Fibroblast of lung (primary cell): ENCODE measurements at regions not wholly inside any gene's neighbourhood (a gene's known extent, or its start where the extent isn't known, plus 50 kb on each side); places are given as distances from the start of the nearest gene placed in this dataset.
A peak's percentile ranks its signal among the peaks of the same experiment; 100 is the strongest.

Experiments used
- DNase-seq, 2 donors: peaks; one replicate each; pipeline versions ENCODE4 v3.0.0 to v3.0.0-alpha.2; 2010; ENCODE audit warnings: low read depth in 2 of 2
- H2AFZ ChIP-seq: 2 replicates; pipeline ENCODE4 v1.5.1; 2012; ENCODE audit warnings: low read length, control low read depth, inconsistent platforms
- H3K27ac ChIP-seq: 2 replicates; pipeline ENCODE4 v1.5.1; 2011; ENCODE audit warnings: low read length, control low read depth; ENCODE audit not compliant: insufficient read depth
- H3K27me3 ChIP-seq: 2 replicates; pipeline ENCODE4 v1.5.1; 2011; ENCODE audit warnings: mild to moderate bottlenecking, low read length; ENCODE audit not compliant: control insufficient read depth, insufficient read depth
- H3K36me3 ChIP-seq: 2 replicates; pipeline ENCODE4 v1.5.1; 2011; ENCODE audit warnings: low read length; ENCODE audit not compliant: control insufficient read depth, insufficient read depth
- H3K4me1 ChIP-seq: 2 replicates; pipeline ENCODE4 v1.5.1; 2011; ENCODE audit warnings: low read length; ENCODE audit not compliant: control insufficient read depth, insufficient read depth; ENCODE audit errors: extremely low read depth
- H3K4me2 ChIP-seq: 2 replicates; pipeline ENCODE4 v1.5.1; 2011; ENCODE audit warnings: low read length, control low read depth; ENCODE audit not compliant: insufficient read depth; ENCODE audit errors: extremely low read depth
- H3K4me3 ChIP-seq, 4 experiments: fragments of 200-600 bp in 1 of 4; sonication (generic) in 1 of 4; replicated peaks in 1 of 4; 2 replicates each; pipeline ENCODE4 v1.5.1; 2011 to 2016; ENCODE audit warnings: low read length in 4 of 4, low read depth in 3 of 4, mild to moderate bottlenecking in 3 of 4, control low read depth in 2 of 4, inconsistent platforms in 1 of 4, mixed read lengths in 1 of 4; ENCODE audit not compliant: insufficient read depth in 1 of 4; ENCODE audit errors: control extremely low read depth in 1 of 4
- H3K79me2 ChIP-seq: 2 replicates; pipeline ENCODE4 v1.5.1; 2012; ENCODE audit warnings: mild to moderate bottlenecking, low read length, inconsistent platforms; ENCODE audit not compliant: control insufficient read depth, insufficient read depth
- H3K9ac ChIP-seq: 2 replicates; pipeline ENCODE4 v1.5.1; 2011; ENCODE audit warnings: mild to moderate bottlenecking, low read length, control low read depth; ENCODE audit not compliant: insufficient read depth
- H3K9me3 ChIP-seq: 2 replicates; pipeline ENCODE4 v1.5.1; 2012; ENCODE audit warnings: low read depth, low read length; ENCODE audit not compliant: control insufficient read depth, insufficient read depth
- H4K20me1 ChIP-seq: 2 replicates; pipeline ENCODE4 v1.5.1; 2011; ENCODE audit warnings: low read length; ENCODE audit not compliant: control insufficient read depth, insufficient read depth; ENCODE audit errors: extremely low read depth
- EZH2 ChIP-seq: IDR thresholded peaks from 2 replicates; pipeline ENCODE4 v1.5.1; 2012; ENCODE audit warnings: low read length, control low read depth, mild to moderate bottlenecking; ENCODE audit errors: missing control alignments
- TF ChIP-seq, protein P1 (sequence below), 2 donors: IDR thresholded peaks in 1 of 2; conservative IDR thresholded peaks in 1 of 2; 1 replicate in 1 of 2; 2 replicates in 1 of 2; pipeline ENCODE4 v1.5.1; 2011 to 2012; ENCODE audit warnings: low read length in 2 of 2, control low read depth in 1 of 2, inconsistent platforms in 1 of 2, low read depth in 1 of 2, mild to moderate bottlenecking in 1 of 2

DNA sequence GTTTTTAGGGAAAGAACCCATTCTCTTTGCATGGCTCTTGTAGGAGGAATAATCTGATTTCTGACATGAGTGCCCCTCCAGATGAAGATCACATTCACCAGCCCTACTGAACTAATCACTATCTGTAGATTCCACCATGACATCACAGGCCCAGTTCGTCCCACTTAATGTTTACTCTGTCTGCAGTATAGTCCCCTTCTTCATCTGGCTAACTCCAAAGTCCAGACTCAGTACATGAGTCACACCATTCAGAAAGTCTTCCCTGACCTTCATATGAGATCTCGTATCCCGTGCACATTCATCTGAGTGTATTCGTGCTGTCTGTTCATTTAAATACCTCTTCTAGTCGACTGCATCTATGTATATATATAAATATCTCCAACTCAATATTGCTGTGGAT lies 366.5 kb upstream of the AKR1E2 start:
- H3K36me3 ChIP-seq: no peaks in the 10 kb centered on the region
- no peaks in the 10 kb centered on the region for H3K27me3 ChIP-seq
- H3K27ac ChIP-seq: no peak overlapping the region
- H3K9me3 ChIP-seq: no peaks in the 10 kb centered on the region
- no peak overlapping the region for H3K9ac ChIP-seq
- no peaks in the 10 kb centered on the region for H3K79me2 ChIP-seq
- H3K4me2 ChIP-seq: no peak overlapping the region
- DNase-seq: peak; percentile 14 to 68
- TF ChIP-seq, protein P1, sequence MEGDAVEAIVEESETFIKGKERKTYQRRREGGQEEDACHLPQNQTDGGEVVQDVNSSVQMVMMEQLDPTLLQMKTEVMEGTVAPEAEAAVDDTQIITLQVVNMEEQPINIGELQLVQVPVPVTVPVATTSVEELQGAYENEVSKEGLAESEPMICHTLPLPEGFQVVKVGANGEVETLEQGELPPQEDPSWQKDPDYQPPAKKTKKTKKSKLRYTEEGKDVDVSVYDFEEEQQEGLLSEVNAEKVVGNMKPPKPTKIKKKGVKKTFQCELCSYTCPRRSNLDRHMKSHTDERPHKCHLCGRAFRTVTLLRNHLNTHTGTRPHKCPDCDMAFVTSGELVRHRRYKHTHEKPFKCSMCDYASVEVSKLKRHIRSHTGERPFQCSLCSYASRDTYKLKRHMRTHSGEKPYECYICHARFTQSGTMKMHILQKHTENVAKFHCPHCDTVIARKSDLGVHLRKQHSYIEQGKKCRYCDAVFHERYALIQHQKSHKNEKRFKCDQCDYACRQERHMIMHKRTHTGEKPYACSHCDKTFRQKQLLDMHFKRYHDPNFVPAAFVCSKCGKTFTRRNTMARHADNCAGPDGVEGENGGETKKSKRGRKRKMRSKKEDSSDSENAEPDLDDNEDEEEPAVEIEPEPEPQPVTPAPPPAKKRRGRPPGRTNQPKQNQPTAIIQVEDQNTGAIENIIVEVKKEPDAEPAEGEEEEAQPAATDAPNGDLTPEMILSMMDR (conservative IDR thresholded peaks at IDR 0.05 in 1 of 2, IDR thresholded peaks at IDR 0.05 in 1 of 2; ENCODE audit: low read depth in 1 of 2, low read length in 2 of 2): no peak
- no peak for TF ChIP-seq EZH2
- H3K4me1 ChIP-seq: no peaks in the 10 kb centered on the region
- no peaks in the 10 kb centered on the region for H4K20me1 ChIP-seq
- no peak overlapping the region for H3K4me3 ChIP-seq
- H2AFZ ChIP-seq: no peak overlapping the region

DNA sequence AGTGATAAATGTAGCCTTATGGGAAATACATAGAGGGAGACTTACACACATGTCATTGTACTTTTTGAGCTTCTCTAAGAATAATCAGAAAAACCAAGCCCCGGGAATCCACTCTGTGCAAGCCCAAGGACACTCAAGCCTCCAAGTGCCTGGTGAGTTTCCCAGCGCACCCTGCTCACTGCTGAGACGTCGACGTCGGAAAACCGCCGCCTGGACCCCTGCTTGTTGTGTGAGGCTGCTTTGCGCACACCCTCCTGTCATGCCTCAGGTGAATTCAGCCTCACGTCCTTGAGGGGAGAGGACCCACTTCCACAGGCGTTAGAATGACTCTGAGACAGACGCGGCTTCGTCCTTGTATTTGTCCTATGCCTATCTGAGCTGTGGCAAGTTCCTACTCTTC lies 368.4 kb upstream of the AKR1E2 start:
- Histone ChIP-seq H3K36me3 (no peaks in the 10 kb centered on the region), H3K4me3 (no peak overlapping the region), H4K20me1 (no peaks in the 10 kb centered on the region), H2AFZ (no peak overlapping the region), H3K9me3 (no peaks in the 10 kb centered on the region), H3K27me3 (no peaks in the 10 kb centered on the region), H3K4me2 (no peak overlapping the region), H3K4me1 (no peaks in the 10 kb centered on the region), H3K9ac (no peak overlapping the region), H3K27ac (no peak overlapping the region), H3K79me2 (no peaks in the 10 kb centered on the region)
- no peak for TF ChIP-seq EZH2
- TF ChIP-seq, protein P1 (conservative IDR thresholded peaks at IDR 0.05 in 1 of 2, IDR thresholded peaks at IDR 0.05 in 1 of 2; ENCODE audit: low read depth in 1 of 2, low read length in 2 of 2): no peak
- DNase-seq: no peak

DNA sequence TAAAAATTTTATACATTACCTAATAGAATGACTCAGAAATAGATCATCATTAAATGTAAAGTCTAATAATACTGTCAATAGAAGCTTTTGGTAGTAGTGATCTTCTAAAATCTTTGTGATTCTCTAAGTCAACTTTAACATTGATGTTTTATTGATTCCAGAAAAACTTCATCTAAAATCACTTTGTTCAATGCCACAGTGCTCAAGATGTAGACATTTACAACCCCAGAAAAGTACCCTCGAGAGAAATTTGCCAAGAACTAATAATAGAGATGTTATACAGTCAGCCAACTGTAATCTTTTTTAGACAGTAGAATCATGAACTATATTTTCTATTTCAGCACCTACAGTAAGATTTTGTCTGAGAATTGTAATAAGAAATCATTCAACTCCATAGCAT lies 369.2 kb upstream of the AKR1E2 start:
- TF ChIP-seq, protein P1 (conservative IDR thresholded peaks at IDR 0.05 in 1 of 2, IDR thresholded peaks at IDR 0.05 in 1 of 2; ENCODE audit: low read depth in 1 of 2, low read length in 2 of 2): no peak
- TF ChIP-seq EZH2: no peak
- H4K20me1 ChIP-seq: no peaks in the 10 kb centered on the region
- DNase-seq: no peak

More for the DNA sequence above, 369.2 kb upstream of the AKR1E2 start:
- Histone ChIP-seq H2AFZ (no peak overlapping the region), H3K4me2 (no peak overlapping the region), H3K9ac (no peak overlapping the region), H3K36me3 (no peaks in the 10 kb centered on the region), H3K4me3 (no peak overlapping the region), H3K27ac (no peak overlapping the region), H3K9me3 (no peaks in the 10 kb centered on the region), H3K79me2 (no peaks in the 10 kb centered on the region), H3K27me3 (no peaks in the 10 kb centered on the region), H3K4me1 (no peaks in the 10 kb centered on the region)
